Neural cell (in vitro differentiated cells): ENCODE measurements at regions not wholly inside any gene's neighbourhood (a gene's known extent, or its start where the extent isn't known, plus 50 kb on each side); places are given as distances from the start of the nearest gene placed in this dataset.

Experiments used
- H2AFZ ChIP-seq: fragments of 200-600, 300-800 bp; sonication (generic), shearing (Covaris generic); 2 replicates; pipeline ENCODE4 v1.6.0; 2014; ENCODE audit warnings: low read depth, mild to moderate bottlenecking, antibody characterized with exemption, low read length, moderate library complexity
- H3F3A ChIP-seq: fragments of 200-600 bp; shearing (Covaris generic); 2 replicates; pipeline ENCODE4 v1.6.1; 2016; ENCODE audit warnings: mild to moderate bottlenecking, moderate library complexity, mixed read lengths, antibody characterized with exemption, low read length; ENCODE audit not compliant: insufficient read depth, poor library complexity, severe bottlenecking
- H3K27ac ChIP-seq: fragments of 200-600, 300-800 bp; sonication (generic), shearing (Covaris generic); 2 replicates; pipeline ENCODE4 v1.5.1; 2014; ENCODE audit warnings: mild to moderate bottlenecking, low read length, moderate library complexity
- H3K27me3 ChIP-seq: fragments of 300-800, 200-600 bp; sonication (generic), shearing (Covaris generic); 2 replicates; pipeline ENCODE4 v1.6.0; 2014; ENCODE audit warnings: mild to moderate bottlenecking, low read depth, low read length, moderate library complexity; ENCODE audit not compliant: insufficient read depth
- H3K36me3 ChIP-seq: fragments of 300-800, 200-600 bp; sonication (generic), shearing (Covaris generic); 2 replicates; pipeline ENCODE4 v1.5.1; 2014; ENCODE audit warnings: mild to moderate bottlenecking, antibody characterized with exemption, low read length, moderate library complexity; ENCODE audit not compliant: insufficient read depth
- H3K4me2 ChIP-seq: fragments of 300-800, 200-600 bp; sonication (generic), shearing (Covaris generic); 2 replicates; pipeline ENCODE4 v1.6.0; 2014; ENCODE audit warnings: mild to moderate bottlenecking, low read length
- H3K4me3 ChIP-seq: fragments of 300-800, 200-600 bp; sonication (generic), shearing (Covaris generic); 2 replicates; pipeline ENCODE4 v1.5.1; 2014; ENCODE audit warnings: mild to moderate bottlenecking, low read length, moderate library complexity
- H3K79me2 ChIP-seq: fragments of 200-600 bp; shearing (Covaris generic); replicated peaks from 2 replicates; pipeline ENCODE4 v1.6.0; 2014; ENCODE audit warnings: mild to moderate bottlenecking, low read length, moderate library complexity; ENCODE audit not compliant: insufficient read depth
- H3K9ac ChIP-seq: fragments of 300-800, 200-600 bp; sonication (generic), shearing (Covaris generic); 2 replicates; pipeline ENCODE4 v1.6.1; 2016; ENCODE audit warnings: mild to moderate bottlenecking, low read length, mixed read lengths
- H3K9me2 ChIP-seq: fragments of 200-600 bp; shearing (Covaris generic); 2 replicates; pipeline ENCODE4 v1.6.1; 2016; ENCODE audit warnings: mild to moderate bottlenecking, low read length, mixed read lengths; ENCODE audit not compliant: insufficient read depth
- H3K9me3 ChIP-seq: fragments of 200-600, 300-800 bp; sonication (generic), shearing (Covaris generic); 2 replicates; pipeline ENCODE4 v1.6.1; 2016; ENCODE audit warnings: mild to moderate bottlenecking, mixed run types, low read length, moderate library complexity, mixed read lengths
- H4K20me1 ChIP-seq: fragments of 200-600 bp; shearing (Covaris generic); 2 replicates; pipeline ENCODE4 v1.6.1; 2016; ENCODE audit warnings: mild to moderate bottlenecking, mixed run types; ENCODE audit not compliant: insufficient read depth
- CTCF ChIP-seq: fragments of 450-650 bp; IDR thresholded peaks from 2 replicates; pipeline ENCODE4 v1.5.1; 2014; ENCODE audit warnings: antibody characterized with exemption, mild to moderate bottlenecking, moderate library complexity; ENCODE audit not compliant: poor library complexity, severe bottlenecking
- EP300 ChIP-seq: fragments of 450-650 bp; conservative IDR thresholded peaks from 2 replicates; pipeline ENCODE4 v1.6.1; 2014; ENCODE audit warnings: antibody characterized with exemption, mild to moderate bottlenecking, moderate library complexity; ENCODE audit not compliant: poor library complexity, severe bottlenecking
- EZH2 ChIP-seq: fragments of 200-600, 300-800 bp; shearing (Covaris generic), sonication (generic); IDR thresholded peaks from 2 replicates; pipeline ENCODE4 v1.6.1; 2014; ENCODE audit warnings: antibody characterized with exemption, low read length, borderline replicate concordance, mild to moderate bottlenecking; ENCODE audit not compliant: insufficient read depth, poor library complexity, severe bottlenecking
- MXI1 ChIP-seq: fragments of 450-650 bp; conservative IDR thresholded peaks from 2 replicates; pipeline ENCODE4 v1.6.1; 2014; ENCODE audit warnings: antibody characterized with exemption, mild to moderate bottlenecking; ENCODE audit not compliant: poor library complexity, severe bottlenecking
- POLR2AphosphoS5 ChIP-seq: IDR thresholded peaks from 2 replicates; pipeline ENCODE4 v1.6.1; 2012
- RAD21 ChIP-seq: fragments of 450-650 bp; conservative IDR thresholded peaks from 2 replicates; pipeline ENCODE4 v1.6.1; 2014; ENCODE audit warnings: antibody characterized with exemption, mild to moderate bottlenecking, moderate library complexity
- REST ChIP-seq: IDR thresholded peaks from 2 replicates; pipeline ENCODE4 v1.6.1; 2012; ENCODE audit warnings: borderline replicate concordance
- SMC3 ChIP-seq: fragments of 450-650 bp; conservative IDR thresholded peaks from 2 replicates; pipeline ENCODE4 v1.6.1; 2014; ENCODE audit warnings: antibody characterized with exemption, mild to moderate bottlenecking, moderate library complexity; ENCODE audit not compliant: poor library complexity
- TAF1 ChIP-seq: IDR thresholded peaks from 2 replicates; pipeline ENCODE4 v1.6.1; 2012; ENCODE audit warnings: low read depth

GRCh38 chr10:117860135-117860534, 186.6 kb downstream of the RAB11FIP2 start:
- H4K20me1 ChIP-seq, result no peaks in the 10 kb centered on the region
- TF ChIP-seq POLR2AphosphoS5 (no peak), CTCF (no peak), REST (no peak), SMC3 (no peak), EZH2 (no peak), EP300 (no peak), MXI1 (no peak), RAD21 (no peak), TAF1 (no peak)
- H2AFZ ChIP-seq, result no peak overlapping the region
- no peak overlapping the region for H3K4me3 ChIP-seq
- peaks cover 5% of the 10 kb centered on the region for H3K9me3 ChIP-seq
- no peaks in the 10 kb centered on the region for H3F3A ChIP-seq
- no peaks in the 10 kb centered on the region for H3K36me3 ChIP-seq
- no peaks in the 10 kb centered on the region for H3K9me2 ChIP-seq
- H3K9ac ChIP-seq, result no peak overlapping the region
- no peak overlapping the region for H3K4me2 ChIP-seq
- no peak overlapping the region for H3K27ac ChIP-seq
- no peaks in the 10 kb centered on the region for H3K27me3 ChIP-seq
- no peaks in the 10 kb centered on the region for H3K79me2 ChIP-seq

GRCh38 chr10:117860823-117861222, 185.9 kb downstream of the RAB11FIP2 start:
- Histone ChIP-seq H3K4me3 (no peak overlapping the region), H3K27ac (no peak overlapping the region), H3K36me3 (no peaks in the 10 kb centered on the region), H3K9ac (no peak overlapping the region), H3F3A (no peaks in the 10 kb centered on the region), H3K9me2 (no peaks in the 10 kb centered on the region), H3K9me3 (peaks cover 3% of the 10 kb centered on the region), H3K79me2 (no peaks in the 10 kb centered on the region), H2AFZ (no peak overlapping the region), H4K20me1 (no peaks in the 10 kb centered on the region), H3K27me3 (no peaks in the 10 kb centered on the region), H3K4me2 (no peak overlapping the region)
- no peak for TF ChIP-seq MXI1
- peak; percentile 16 for TF ChIP-seq CTCF
